ENCODE measurements at regions not wholly inside any gene's neighbourhood (a gene's known extent, or its start where the extent isn't known, plus 50 kb on each side); places are given as distances from the start of the nearest gene placed in this dataset.
"Not testable (repeated sequence)": the region's sequence is repeated elsewhere in the genome, so short reads cannot be mapped to it uniquely, and the experiment has no call there.

DNA sequence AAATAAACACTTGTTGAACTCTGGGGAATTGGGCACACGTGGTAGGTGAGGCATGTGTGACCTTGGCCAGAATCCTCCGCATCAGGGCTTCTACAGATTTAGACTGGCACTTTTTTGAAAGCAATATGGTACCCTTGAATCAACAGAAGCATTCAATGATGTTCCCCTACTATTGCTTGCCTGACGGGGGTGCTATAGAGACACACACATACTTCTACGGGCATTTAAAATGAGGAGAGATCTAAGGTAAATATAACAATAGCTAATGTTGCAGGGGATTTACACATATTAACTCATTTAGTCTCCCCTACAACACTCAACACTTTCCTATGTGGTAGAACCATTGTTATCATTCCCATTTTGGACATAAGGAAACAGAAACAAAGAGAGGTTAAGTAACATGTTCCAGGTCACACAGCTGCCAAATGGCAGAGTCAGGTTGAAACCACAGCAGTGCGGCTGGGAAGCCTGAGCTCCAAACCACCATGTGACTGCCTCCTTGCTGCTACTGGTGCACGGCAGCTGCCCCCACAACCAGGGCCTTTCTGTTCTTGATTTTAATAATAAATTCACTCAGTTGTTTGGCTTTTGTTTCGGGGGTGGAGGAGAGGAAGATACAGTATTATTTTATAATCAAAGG lies 147.4 kb downstream of the ZNF281 start:
- H3K4me3 Mint-ChIP-seq, result no peak overlapping the region
- H3K27ac Mint-ChIP-seq, result no peak overlapping the region
- peaks cover 5% of the 10 kb centered on the region for H3K4me1 Mint-ChIP-seq (ENCODE audit: low read depth)
- H3K27me3 Mint-ChIP-seq (ENCODE audit: low read depth), result peaks cover 9% of the 10 kb centered on the region
- no peaks in the 10 kb centered on the region for H3K9me3 Mint-ChIP-seq
- no peaks in the 10 kb centered on the region for H3K36me3 Mint-ChIP-seq (ENCODE audit: low read depth)

DNA sequence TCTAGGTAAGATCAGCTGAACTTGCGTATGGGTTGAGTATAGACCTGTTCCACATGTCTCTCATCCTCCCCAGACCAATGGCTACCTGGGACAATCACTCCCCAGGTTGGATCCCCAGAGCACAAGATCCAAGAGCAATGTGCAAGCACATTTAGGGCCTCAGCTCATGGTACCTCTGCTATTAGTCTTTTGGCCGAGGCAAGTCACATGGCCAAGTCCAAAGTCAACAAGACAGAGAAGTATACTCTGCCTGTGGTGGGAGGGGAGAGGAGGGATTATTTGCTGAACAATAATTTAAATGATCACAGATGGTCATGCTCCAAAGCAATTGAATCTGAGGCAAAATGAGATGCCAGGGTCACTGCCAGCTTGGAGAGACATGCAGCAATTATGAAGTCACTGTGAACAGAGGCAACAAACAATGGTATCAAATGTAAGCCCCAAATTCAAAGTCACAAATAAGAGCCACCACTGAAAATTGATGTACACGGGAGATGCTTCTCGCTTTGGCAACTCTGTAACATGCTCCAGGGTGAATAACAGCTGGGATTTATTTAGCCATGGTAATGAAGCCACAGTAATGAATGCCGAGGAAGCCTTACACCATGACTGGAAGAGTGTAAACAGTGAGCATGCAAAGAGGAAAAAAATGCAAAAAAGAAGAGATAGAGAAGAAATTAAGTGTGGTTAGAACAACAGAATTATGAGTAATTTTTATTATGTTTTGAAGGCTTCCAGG lies 149.1 kb downstream of the ZNF281 start:
- Mint-ChIP-seq H3K4me1 (ENCODE audit: low read depth) (peaks cover 5% of the 10 kb centered on the region), H3K36me3 (ENCODE audit: low read depth) (no peaks in the 10 kb centered on the region), H3K27me3 (ENCODE audit: low read depth) (peaks cover 9% of the 10 kb centered on the region), H3K27ac (peak overlapping the region; percentile 23), H3K4me3 (no peak overlapping the region), H3K9me3 (no peaks in the 10 kb centered on the region)

- Mint-ChIP-seq H3K27me3 (ENCODE audit: low read depth) (peaks cover 13% of the 10 kb centered on the region), H3K4me1 (ENCODE audit: low read depth) (peaks cover 17% of the 10 kb centered on the region), H3K36me3 (ENCODE audit: low read depth) (no peaks in the 10 kb centered on the region), H3K27ac (no peak overlapping the region), H3K4me3 (no peak overlapping the region), H3K9me3 (no peaks in the 10 kb centered on the region)
These were observed 151.1 kb downstream of the ZNF281 start for GRCh38 chr1:200258447-200259375.

DNA sequence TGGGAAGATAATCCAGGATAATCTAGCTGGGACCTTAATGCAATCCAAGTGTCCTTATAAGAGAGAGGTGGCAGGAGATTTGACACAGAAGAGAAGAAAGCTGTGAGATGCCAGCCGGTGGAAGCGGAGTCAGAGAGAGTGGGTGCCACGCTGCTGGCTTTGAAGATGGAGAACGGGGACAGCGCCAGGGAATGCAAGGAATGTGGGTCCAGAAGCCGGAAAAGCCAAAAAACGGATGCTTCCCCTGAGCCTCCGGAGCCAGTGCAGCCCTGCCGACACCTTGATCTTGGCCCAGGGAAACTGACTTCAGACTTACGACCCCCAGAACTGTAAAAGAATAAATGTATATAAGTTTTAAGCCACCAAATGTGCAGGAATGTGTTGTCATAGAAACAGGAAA lies 152.6 kb downstream of the ZNF281 start:
- Mint-ChIP-seq H3K4me3 (no peak overlapping the region), H3K36me3 (ENCODE audit: low read depth) (no peaks in the 10 kb centered on the region), H3K9me3 (no peaks in the 10 kb centered on the region), H3K4me1 (ENCODE audit: low read depth) (peaks cover 18% of the 10 kb centered on the region), H3K27me3 (ENCODE audit: low read depth) (peaks cover 14% of the 10 kb centered on the region), H3K27ac (no peak overlapping the region)

DNA sequence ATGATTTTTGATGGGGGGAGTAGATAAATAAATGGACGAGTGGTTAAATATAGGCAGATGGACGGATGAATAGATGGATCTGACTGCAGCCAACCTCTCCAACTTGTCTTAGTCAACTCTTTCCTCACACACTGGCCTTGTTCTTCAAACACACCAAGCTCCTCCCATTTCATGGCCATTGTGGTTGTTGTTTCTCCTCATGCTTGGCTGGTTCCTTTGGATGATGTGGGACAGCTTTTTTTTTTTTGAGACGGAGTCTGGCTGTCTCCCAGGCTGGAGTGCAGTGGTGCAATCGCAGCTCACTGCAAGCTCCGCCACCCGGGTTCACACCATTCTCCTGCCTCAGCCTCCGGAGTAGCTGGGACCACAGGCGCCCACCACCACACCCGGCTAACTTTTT lies 155.2 kb downstream of the ZNF281 start:
- H3K9me3 Mint-ChIP-seq; H3K36me3 Mint-ChIP-seq (ENCODE audit: low read depth); H3K4me3 Mint-ChIP-seq: not testable (repeated sequence)
- Mint-ChIP-seq H3K27me3 (ENCODE audit: low read depth) (peaks cover 28% of the 10 kb centered on the region), H3K27ac (peak overlapping the region; percentile 1), H3K4me1 (ENCODE audit: low read depth) (peaks cover 17% of the 10 kb centered on the region)

GRCh38 chr1:200253774-200254495 lies 155.9 kb downstream of the ZNF281 start:
- peaks cover 15% of the 10 kb centered on the region for H3K4me1 Mint-ChIP-seq (ENCODE audit: low read depth)
- no peaks in the 10 kb centered on the region for H3K36me3 Mint-ChIP-seq (ENCODE audit: low read depth)
- no peak overlapping the region for H3K4me3 Mint-ChIP-seq
- peak overlapping the region; percentile 70 for H3K27ac Mint-ChIP-seq
- no peaks in the 10 kb centered on the region for H3K9me3 Mint-ChIP-seq
- H3K27me3 Mint-ChIP-seq (ENCODE audit: low read depth), result peaks cover 27% of the 10 kb centered on the region

- Mint-ChIP-seq H3K4me3 (no peak overlapping the region), H3K36me3 (ENCODE audit: low read depth) (no peaks in the 10 kb centered on the region), H3K4me1 (ENCODE audit: low read depth) (peaks cover 18% of the 10 kb centered on the region), H3K9me3 (no peaks in the 10 kb centered on the region), H3K27me3 (ENCODE audit: low read depth) (peaks cover 39% of the 10 kb centered on the region), H3K27ac (no peak overlapping the region)
These were observed 157.3 kb downstream of the ZNF281 start for GRCh38 chr1:200252531-200252930.

DNA sequence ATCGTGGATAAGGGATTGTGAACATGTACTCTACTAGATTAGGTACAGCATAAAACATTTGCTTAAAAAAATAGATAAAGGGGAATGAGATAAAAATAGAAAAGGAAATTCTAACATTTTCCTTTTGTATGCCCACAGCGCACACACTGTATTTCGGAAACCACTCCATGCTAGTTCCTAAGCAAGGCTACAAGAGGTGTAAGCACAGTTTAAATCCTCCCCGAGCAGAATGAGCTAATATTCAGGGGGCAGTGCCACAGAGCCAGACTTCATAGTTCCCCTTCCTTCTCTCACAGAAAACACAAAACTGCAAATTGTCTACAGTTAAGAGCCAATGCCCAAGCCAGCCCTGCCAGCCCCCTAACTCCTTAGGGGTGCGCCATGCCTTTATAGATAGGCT lies 159.4 kb downstream of the ZNF281 start:
- peaks cover 18% of the 10 kb centered on the region for H3K4me1 Mint-ChIP-seq (ENCODE audit: low read depth)
- no peaks in the 10 kb centered on the region for H3K9me3 Mint-ChIP-seq
- peaks cover 49% of the 10 kb centered on the region for H3K27me3 Mint-ChIP-seq (ENCODE audit: low read depth)
- no peak overlapping the region for H3K27ac Mint-ChIP-seq
- no peak overlapping the region for H3K4me3 Mint-ChIP-seq
- no peaks in the 10 kb centered on the region for H3K36me3 Mint-ChIP-seq (ENCODE audit: low read depth)

- H3K27me3 Mint-ChIP-seq (ENCODE audit: low read depth), result peaks cover 53% of the 10 kb centered on the region
- H3K9me3 Mint-ChIP-seq, result no peaks in the 10 kb centered on the region
- peaks cover 4% of the 10 kb centered on the region for H3K4me1 Mint-ChIP-seq (ENCODE audit: low read depth)
- no peak overlapping the region for H3K4me3 Mint-ChIP-seq
- no peak overlapping the region for H3K27ac Mint-ChIP-seq
- H3K36me3 Mint-ChIP-seq (ENCODE audit: low read depth), result no peaks in the 10 kb centered on the region
These were observed 161.3 kb downstream of the ZNF281 start for GRCh38 chr1:200248541-200248940.

DNA sequence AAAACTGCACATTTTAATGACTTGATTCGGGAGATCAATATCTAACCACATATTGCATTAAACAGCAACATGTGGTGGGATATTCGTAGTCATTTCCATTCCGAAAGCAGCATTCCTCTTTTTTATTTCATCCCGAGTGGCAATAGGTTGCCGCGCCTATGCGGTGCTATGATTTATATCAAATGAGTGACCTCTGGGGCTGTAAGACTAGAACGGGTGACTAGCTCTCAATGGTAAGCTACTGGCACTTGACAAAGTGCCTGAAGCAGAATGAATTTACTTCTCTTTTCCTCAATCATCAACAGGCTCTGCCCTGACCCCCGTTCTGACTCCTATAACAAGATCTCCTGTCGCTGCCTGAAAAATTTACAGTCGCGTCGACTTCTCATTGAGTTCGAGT lies 162.3 kb downstream of the ZNF281 start:
- no peak overlapping the region for H3K27ac Mint-ChIP-seq
- H3K4me3 Mint-ChIP-seq, result no peak overlapping the region
- peaks cover 60% of the 10 kb centered on the region for H3K27me3 Mint-ChIP-seq (ENCODE audit: low read depth)
- H3K4me1 Mint-ChIP-seq (ENCODE audit: low read depth), result peaks cover 3% of the 10 kb centered on the region
- no peaks in the 10 kb centered on the region for H3K9me3 Mint-ChIP-seq
- no peaks in the 10 kb centered on the region for H3K36me3 Mint-ChIP-seq (ENCODE audit: low read depth)

DNA sequence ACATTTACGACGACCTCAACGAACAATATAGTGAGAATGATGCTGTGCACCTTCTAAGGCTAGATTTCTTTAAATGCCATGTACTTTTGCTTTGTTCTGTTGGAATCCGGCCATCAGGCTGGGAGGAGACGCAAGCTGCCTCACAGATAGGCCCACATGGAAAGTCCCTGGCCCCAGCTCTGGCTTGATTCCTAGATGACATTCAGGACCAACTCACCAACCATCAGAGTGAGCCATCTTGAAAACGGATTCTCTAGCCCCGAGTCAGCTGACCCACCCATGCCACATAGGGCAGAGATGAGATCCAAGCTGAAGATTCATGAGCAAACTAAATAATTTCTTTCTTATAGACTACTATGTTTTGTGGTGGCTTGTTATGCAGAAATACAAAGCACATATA lies 164.4 kb downstream of the ZNF281 start:
- Mint-ChIP-seq H3K9me3 (no peaks in the 10 kb centered on the region), H3K4me3 (no peak overlapping the region), H3K27me3 (ENCODE audit: low read depth) (peaks cover 63% of the 10 kb centered on the region), H3K36me3 (ENCODE audit: low read depth) (no peaks in the 10 kb centered on the region), H3K4me1 (ENCODE audit: low read depth) (peaks cover 8% of the 10 kb centered on the region), H3K27ac (no peak overlapping the region)

DNA sequence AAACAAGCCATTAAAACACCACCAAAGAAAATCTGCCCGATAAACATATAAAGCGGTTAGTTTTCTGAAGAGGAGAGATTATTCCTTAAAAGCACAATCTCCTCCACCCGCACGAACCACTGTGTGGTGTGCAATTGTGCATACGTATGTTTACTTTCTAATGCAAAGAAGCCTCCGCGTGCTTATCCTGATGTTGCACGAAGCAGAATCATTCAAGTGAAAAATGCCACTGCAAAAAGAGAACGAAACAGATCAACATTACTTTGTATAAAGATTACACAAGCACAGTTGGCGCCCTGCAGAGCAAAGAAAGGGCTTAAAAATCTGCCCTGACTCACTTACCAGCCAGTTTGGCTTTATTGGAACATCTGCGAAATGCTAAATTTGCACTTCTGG lies 166.8 kb downstream of the ZNF281 start:
- H3K27me3 Mint-ChIP-seq (ENCODE audit: low read depth), result peaks cover 55% of the 10 kb centered on the region
- H3K4me1 Mint-ChIP-seq (ENCODE audit: low read depth), result peaks cover 12% of the 10 kb centered on the region
- no peak overlapping the region for H3K27ac Mint-ChIP-seq
- H3K36me3 Mint-ChIP-seq (ENCODE audit: low read depth), result no peaks in the 10 kb centered on the region
- no peak overlapping the region for H3K4me3 Mint-ChIP-seq
- H3K9me3 Mint-ChIP-seq, result no peaks in the 10 kb centered on the region

GRCh38 chr1:200242110-200243041 lies 167.5 kb downstream of the ZNF281 start:
- Mint-ChIP-seq H3K9me3 (no peaks in the 10 kb centered on the region), H3K36me3 (ENCODE audit: low read depth) (no peaks in the 10 kb centered on the region), H3K4me3 (no peak overlapping the region), H3K27me3 (ENCODE audit: low read depth) (peaks cover 48% of the 10 kb centered on the region), H3K4me1 (ENCODE audit: low read depth) (peaks cover 10% of the 10 kb centered on the region), H3K27ac (no peak overlapping the region)
